K562 (cell line): ENCODE measurements at regions not wholly inside any gene's neighbourhood (a gene's known extent, or its start where the extent isn't known, plus 50 kb on each side); places are given as distances from the start of the nearest gene placed in this dataset.

Experiments
- ATAC-seq: fragments of 200-7000 bp; cut with Tn5 transposase; 3 replicates; pipeline ENCODE4 v1.9.1; 2020; ENCODE audit warnings: moderate library complexity
- BruUV-seq: library from RNA; stranded (reverse); fragments of 400-500 nt; replicated peaks from 2 replicates; lab custom pipeline; 2021; lab: Mats Ljungman, UMichigan
- CTCF ChIA-PET: fragments of 300-600 bp; formaldehyde crosslinking; extraction: SDS; loops from one replicate; lab custom pipeline; 2021; ENCODE audit warnings: low intra/inter-chr PET ratio; lab: Yijun Ruan, JAX
- POLR2A ChIA-PET: fragments of 300-600, 350-650 bp; sonication (Branson Sonifier 250); formaldehyde crosslinking; extraction: SDS; loops from one replicate; lab custom pipeline; 2021; ENCODE audit warnings: antibody characterized with exemption, inconsistent platforms; lab: Yijun Ruan, JAX
- DNase-seq, 4 experiments: peaks; one replicate each; pipeline versions ENCODE4 v3.0.0 to v3.0.0-alpha.2; 2011 to 2018; ENCODE audit warnings: low spot score in 3 of 4, mixed read lengths in 3 of 4; ENCODE audit errors: extremely low read depth in 1 of 4
- FAIRE-seq: peaks from 2 replicates; lab custom pipeline; 2011; peaks lifted over from hg19 to GRCh38; lab: Jason Lieb, UNC
- H2AFZ ChIP-seq: 2 replicates; pipeline ENCODE4 v1.6.0; 2011; ENCODE audit warnings: low read depth, low read length, control low read depth, inconsistent platforms
- H3K27ac ChIP-seq: fragments of 200-600 bp; 3 replicates; pipeline ENCODE4 v1.8.0; 2011; ENCODE audit warnings: low read depth, mild to moderate bottlenecking, control low read depth, inconsistent platforms, low read length, moderate library complexity, mixed read lengths; ENCODE audit errors: extremely low read depth
- H3K27me3 ChIP-seq, 2 experiments: fragments of 300-600 bp in 1 of 2; 2 replicates in 1 of 2; 3 replicates in 1 of 2; pipeline versions ENCODE4 v1.6.0 to v1.8.0; 2011; ENCODE audit warnings: inconsistent platforms in 2 of 2, low read length in 2 of 2, mild to moderate bottlenecking in 1 of 2, mixed read lengths in 1 of 2, moderate library complexity in 1 of 2; ENCODE audit not compliant: control insufficient read depth in 2 of 2, insufficient read depth in 2 of 2
- H3K36me3 ChIP-seq: fragments of 300-600 bp; 3 replicates; pipeline ENCODE4 v1.8.0; 2011; ENCODE audit warnings: mild to moderate bottlenecking, low read length, inconsistent platforms; ENCODE audit not compliant: control insufficient read depth, insufficient read depth
- H3K4me1 ChIP-seq, 2 experiments: fragments of 200-600 bp in 1 of 2; replicated peaks in 1 of 2; 2 replicates in 1 of 2; 3 replicates in 1 of 2; pipeline versions ENCODE4 v1.5.1 to v1.8.0; 2011; ENCODE audit warnings: inconsistent platforms in 2 of 2, low read length in 2 of 2, mild to moderate bottlenecking in 1 of 2, mixed read lengths in 1 of 2, moderate library complexity in 1 of 2; ENCODE audit not compliant: control insufficient read depth in 2 of 2, insufficient read depth in 2 of 2
- H3K4me2 ChIP-seq: 2 replicates; pipeline ENCODE4 v1.6.1; 2011; ENCODE audit warnings: low read length, control low read depth, inconsistent platforms, mixed read lengths; ENCODE audit not compliant: insufficient read depth
- H3K4me3 ChIP-seq: fragments of 200-600 bp; sonication (generic), shearing (Covaris generic); 2 replicates; pipeline ENCODE4 v1.5.1; 2016; ENCODE audit warnings: control low read depth, inconsistent platforms
- H3K79me2 ChIP-seq: fragments of 200-600 bp; 3 replicates; pipeline ENCODE4 v1.8.0; 2011; ENCODE audit warnings: low read length, inconsistent platforms; ENCODE audit not compliant: control insufficient read depth, insufficient read depth
- H3K9ac ChIP-seq, 2 experiments: 2 replicates each; pipeline versions ENCODE4 v1.6.0 to v1.6.1; 2011; ENCODE audit warnings: low read depth in 2 of 2, low read length in 2 of 2, control low read depth in 1 of 2, inconsistent platforms in 1 of 2, mild to moderate bottlenecking in 1 of 2, mixed read lengths in 1 of 2; ENCODE audit not compliant: insufficient read depth in 1 of 2
- H3K9me1 ChIP-seq: one replicate; pipeline ENCODE4 v1.6.0; 2011; ENCODE audit warnings: inconsistent platforms, mild to moderate bottlenecking, low read length, moderate library complexity; ENCODE audit not compliant: control insufficient read depth, insufficient read depth
- H3K9me3 ChIP-seq: replicated peaks from 2 replicates; pipeline ENCODE4 v1.5.1; 2011; ENCODE audit warnings: low read depth, low read length, inconsistent platforms; ENCODE audit not compliant: control insufficient read depth, insufficient read depth
- H4K20me1 ChIP-seq: replicated peaks from 2 replicates; pipeline ENCODE4 v1.6.1; 2011; ENCODE audit warnings: low read length, inconsistent platforms, mixed read lengths; ENCODE audit not compliant: control insufficient read depth, insufficient read depth
- ESRRA ChIP-seq: fragments of 450-650 bp; IDR thresholded peaks from 2 replicates; pipeline ENCODE4 v1.6.1; 2014; ENCODE audit warnings: low read depth, mild to moderate bottlenecking, moderate library complexity, borderline replicate concordance
- ILK ChIP-seq: fragments of 450-650 bp; IDR thresholded peaks from 2 replicates; pipeline ENCODE4 v1.6.1; 2016; ENCODE audit warnings: missing genetic modification characterization, low read depth, mild to moderate bottlenecking, missing compliant biosample characterization, moderate library complexity, borderline replicate concordance
- MLLT1 ChIP-seq, 2 experiments: fragments of 450-650 bp; IDR thresholded peaks; 2 replicates each; pipeline ENCODE4 v1.6.1; 2016
- MYBL2 ChIP-seq, 2 experiments: fragments of 450-650 bp in 1 of 2; sonication (generic) in 1 of 2; formaldehyde crosslinking in 1 of 2; IDR thresholded peaks; 2 replicates each; pipeline versions ENCODE4 v1.6.1 to v1.8.1; 2017 to 2022; ENCODE audit warnings: borderline replicate concordance in 1 of 2, inconsistent platforms in 1 of 2, low read depth in 1 of 2, mild to moderate bottlenecking in 1 of 2, missing genetic modification reagents in 1 of 2, moderate library complexity in 1 of 2
- RBM34 ChIP-seq: fragments of 200-400 bp; formaldehyde crosslinking; IDR thresholded peaks from 2 replicates; pipeline ENCODE4 v1.6.1; 2018; ENCODE audit warnings: low read length, borderline replicate concordance; ENCODE audit not compliant: insufficient read depth
- TEAD4 ChIP-seq, 2 experiments: sonication (generic) in 1 of 2; formaldehyde crosslinking in 1 of 2; IDR thresholded peaks; 2 replicates each; pipeline versions ENCODE4 v1.6.1 to v1.8.0; 2012 to 2022; ENCODE audit warnings: borderline replicate concordance in 1 of 2, inconsistent platforms in 1 of 2, low read length in 1 of 2, mild to moderate bottlenecking in 1 of 2, missing genetic modification reagents in 1 of 2
- TRIM24 ChIP-seq, 2 experiments: fragments of 450-650 bp; IDR thresholded peaks; 2 replicates each; pipeline ENCODE4 v1.6.1; 2016
- WHSC1 ChIP-seq: IDR thresholded peaks from one replicate; pipeline ENCODE4 v1.6.1; 2012; ENCODE audit warnings: low read length, control low read depth, inconsistent platforms
- ZNF23 ChIP-seq: fragments of 250-450 bp; sonication (Bioruptor Pico); IDR thresholded peaks from 2 replicates; pipeline ENCODE4 v1.4.0; 2020; ENCODE audit warnings: mild to moderate bottlenecking
- ZNF512 ChIP-seq: IDR thresholded peaks from 2 replicates; pipeline ENCODE4 v1.6.1; 2016; ENCODE audit warnings: missing genetic modification characterization, missing compliant biosample characterization
- WGBS: fragments of 100-300 bp; shearing (Covaris generic); methylation state at CpG from one replicate; pipeline ENCODE4 v1.1.6; 2016; ENCODE audit warnings: low coverage, mixed read lengths; ENCODE audit not compliant: insufficient coverage; ENCODE audit errors: missing lambda C conversion rate; 5-methylcytosine and 5-hydroxymethylcytosine counted together
- in situ Hi-C: fragments of 300-500 bp; cut with MboI; formaldehyde crosslinking; loops from 4 replicates; pipeline ENCODE4 v1.15.0; 2018; ENCODE audit warnings: inconsistent platforms, mixed read lengths
- intact Hi-C: fragments of 100-400 bp; cut with micrococcal nuclease; formaldehyde crosslinking; loops from 2 replicates; pipeline ENCODE4 v1.14.2; 2022
- TF ChIP-seq, protein P1 (sequence below), 2 experiments: fragments of 450-650 bp; conservative IDR thresholded peaks; 2 replicates each; pipeline ENCODE4 v1.6.1; 2017; ENCODE audit warnings: mild to moderate bottlenecking in 2 of 2, moderate library complexity in 2 of 2

- no peaks in the 10 kb centered on the region for H4K20me1 ChIP-seq
- ATAC-seq (no peak), DNase-seq (no peak), FAIRE-seq (no peak)
- H3K79me2 ChIP-seq = no peaks in the 10 kb centered on the region
- TF ChIP-seq MYBL2 (IDR thresholded peaks at IDR 0.05; ENCODE audit: low read depth) = no peak
- TF ChIP-seq MYBL2 (CRISPR knock-in tag; IDR thresholded peaks at IDR 0.05; ENCODE audit: borderline replicate concordance) = no peak
- no peak for TF ChIP-seq RBM34
- no peak for TF ChIP-seq ESRRA
- no peak for TF ChIP-seq WHSC1
- no peak for TF ChIP-seq ILK
- TF ChIP-seq ZNF23 (CRISPR knock-in tag) = no peak
- TF ChIP-seq, protein P1, sequence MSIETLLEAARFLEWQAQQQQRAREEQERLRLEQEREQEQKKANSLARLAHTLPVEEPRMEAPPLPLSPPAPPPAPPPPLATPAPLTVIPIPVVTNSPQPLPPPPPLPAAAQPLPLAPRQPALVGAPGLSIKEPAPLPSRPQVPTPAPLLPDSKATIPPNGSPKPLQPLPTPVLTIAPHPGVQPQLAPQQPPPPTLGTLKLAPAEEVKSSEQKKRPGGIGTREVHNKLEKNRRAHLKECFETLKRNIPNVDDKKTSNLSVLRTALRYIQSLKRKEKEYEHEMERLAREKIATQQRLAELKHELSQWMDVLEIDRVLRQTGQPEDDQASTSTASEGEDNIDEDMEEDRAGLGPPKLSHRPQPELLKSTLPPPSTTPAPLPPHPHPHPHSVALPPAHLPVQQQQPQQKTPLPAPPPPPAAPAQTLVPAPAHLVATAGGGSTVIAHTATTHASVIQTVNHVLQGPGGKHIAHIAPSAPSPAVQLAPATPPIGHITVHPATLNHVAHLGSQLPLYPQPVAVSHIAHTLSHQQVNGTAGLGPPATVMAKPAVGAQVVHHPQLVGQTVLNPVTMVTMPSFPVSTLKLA (conservative IDR thresholded peaks at IDR 0.05) = no peak
- no peak for TF ChIP-seq TRIM24 (IDR thresholded peaks at IDR 0.05)
- TF ChIP-seq TEAD4 (IDR thresholded peaks at IDR 0.05; ENCODE audit: low read length) = no peak
- TF ChIP-seq TEAD4 (CRISPR knock-in tag; IDR thresholded peaks at IDR 0.05; ENCODE audit: borderline replicate concordance) = no peak
- no peak for TF ChIP-seq ZNF512 (tag)
- no peak for TF ChIP-seq MLLT1 (IDR thresholded peaks at IDR 0.05)
- no peak overlapping the region for H3K4me2 ChIP-seq
- ChIA-PET CTCF (no interaction called here), POLR2A (no interaction called here)
- no peaks in the 10 kb centered on the region for H3K9me3 ChIP-seq
- no peak overlapping the region for H3K9ac ChIP-seq
- BruUV-seq = no TSS peak
- intact Hi-C loops (no loop called here), in situ Hi-C loops (no loop called here)
- H3K4me3 ChIP-seq = no peak overlapping the region
- WGBS = 3% methylated on average over 5 of the region's 7 CpGs
- no peak overlapping the region for H2AFZ ChIP-seq
- no peaks in the 10 kb centered on the region for H3K9me1 ChIP-seq
- H3K27ac ChIP-seq = no peak overlapping the region
- peaks cover 0 to 15% of the 10 kb centered on the region in 2 experiments; a peak in 3 of 5 replicates for H3K27me3 ChIP-seq
- no peaks in the 10 kb centered on the region for H3K4me1 ChIP-seq
- no peaks in the 10 kb centered on the region for H3K36me3 ChIP-seq
Measured at GRCh38 chr9:107177243-107177839, 105.7 kb upstream of the RAD23B start.
